DOHH2 (cell line): ENCODE measurements at regions not wholly inside any gene's neighbourhood (a gene's known extent, or its start where the extent isn't known, plus 50 kb on each side); places are given as distances from the start of the nearest gene placed in this dataset.

ENCODE experiments used
- H3F3A ChIP-seq: fragments of 200-600 bp; sonication (generic), shearing (Covaris generic); 2 replicates; pipeline ENCODE4 v1.6.0; 2016; ENCODE audit warnings: antibody characterized with exemption, mild to moderate bottlenecking; ENCODE audit not compliant: control insufficient read depth, insufficient read depth
- H3K27ac ChIP-seq: fragments of 200-600 bp; sonication (generic); 2 replicates; pipeline ENCODE4 v1.5.1; 2014; ENCODE audit warnings: low read depth, mild to moderate bottlenecking, low read length, moderate library complexity
- H3K27me3 ChIP-seq: fragments of 200-600 bp; sonication (generic); 2 replicates; pipeline ENCODE4 v1.6.1; 2014; ENCODE audit warnings: mild to moderate bottlenecking, low read length, mixed read lengths; ENCODE audit not compliant: control insufficient read depth
- H3K36me3 ChIP-seq: fragments of 200-600 bp; sonication (generic); 2 replicates; pipeline ENCODE4 v1.6.1; 2014; ENCODE audit warnings: mild to moderate bottlenecking, low read length, moderate library complexity, mixed read lengths; ENCODE audit not compliant: control insufficient read depth
- H3K4me1 ChIP-seq: fragments of 200-600 bp; sonication (generic); 2 replicates; pipeline ENCODE4 v1.6.1; 2014; ENCODE audit warnings: mild to moderate bottlenecking, low read length, mixed read lengths; ENCODE audit not compliant: control insufficient read depth
- H3K4me2 ChIP-seq: fragments of 200-600 bp; sonication (generic); 2 replicates; pipeline ENCODE4 v1.6.0; 2014; ENCODE audit warnings: mild to moderate bottlenecking, low read length, moderate library complexity
- H3K4me3 ChIP-seq: fragments of 200-600 bp; sonication (generic); 2 replicates; pipeline ENCODE4 v1.5.1; 2014; ENCODE audit warnings: mild to moderate bottlenecking, low read length, mixed read lengths
- H3K79me2 ChIP-seq: fragments of 200-600 bp; sonication (generic); 2 replicates; pipeline ENCODE4 v1.6.1; 2014; ENCODE audit warnings: mild to moderate bottlenecking, low read length, mixed read lengths; ENCODE audit not compliant: control insufficient read depth
- H3K9me2 ChIP-seq: fragments of 200-600 bp; sonication (generic); replicated peaks from 2 replicates; pipeline ENCODE4 v1.6.1; 2014; ENCODE audit warnings: mild to moderate bottlenecking, low read length, mixed read lengths; ENCODE audit not compliant: control insufficient read depth
- H3K9me3 ChIP-seq: fragments of 200-600 bp; sonication (generic); 2 replicates; pipeline ENCODE4 v1.6.1; 2014; ENCODE audit warnings: antibody characterized with exemption, low read length, mixed read lengths; ENCODE audit not compliant: control insufficient read depth, insufficient read depth
- H4K20me1 ChIP-seq: fragments of 200-600 bp; sonication (generic); 2 replicates; pipeline ENCODE4 v1.6.0; 2014; ENCODE audit warnings: low read depth, mild to moderate bottlenecking, antibody characterized with exemption, low read length, moderate library complexity; ENCODE audit not compliant: control insufficient read depth, insufficient read depth
- EZH2phosphoT487 ChIP-seq: fragments of 200-600 bp; sonication (generic); IDR thresholded peaks from 2 replicates; pipeline ENCODE4 v1.6.1; 2017; ENCODE audit warnings: borderline replicate concordance, mild to moderate bottlenecking, antibody characterized with exemption, low read length, moderate library complexity, mixed read lengths
- TF ChIP-seq, protein P1 (sequence below): fragments of 200-600 bp; sonication (generic); IDR thresholded peaks from one replicate; pipeline ENCODE4 v1.5.1; 2014; ENCODE audit warnings: antibody characterized with exemption, mild to moderate bottlenecking, low read depth, low read length; ENCODE audit not compliant: poor library complexity, severe bottlenecking

DNA sequence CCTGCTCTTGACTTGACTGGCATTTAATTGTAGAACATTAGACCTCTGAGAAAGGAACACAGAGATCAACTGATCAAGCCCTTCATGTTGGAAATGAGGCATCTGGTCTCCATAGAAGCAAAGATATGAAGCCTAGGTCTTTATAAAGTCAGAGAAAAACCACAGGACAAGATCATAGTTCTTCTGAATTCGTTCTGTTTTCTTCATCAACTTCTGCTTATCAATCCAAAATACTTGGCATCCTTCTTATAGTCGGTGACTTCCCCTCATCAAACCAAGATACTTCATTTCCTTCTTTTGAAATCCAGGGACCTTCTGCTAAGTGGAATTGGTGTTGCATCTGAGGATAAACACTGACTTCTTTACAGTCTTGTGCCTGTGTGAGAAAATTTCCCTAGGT, 77.1 kb upstream of the PRKCQ start:
- no peaks in the 10 kb centered on the region for H3F3A ChIP-seq
- no peak overlapping the region for H3K4me2 ChIP-seq
- H3K79me2 ChIP-seq = no peaks in the 10 kb centered on the region
- H3K27me3 ChIP-seq = peaks cover 13% of the 10 kb centered on the region
- H3K9me2 ChIP-seq = no peaks in the 10 kb centered on the region
- H3K4me3 ChIP-seq = no peak overlapping the region
- no peaks in the 10 kb centered on the region for H3K9me3 ChIP-seq
- no peaks in the 10 kb centered on the region for H3K4me1 ChIP-seq
- H4K20me1 ChIP-seq = no peaks in the 10 kb centered on the region
- TF ChIP-seq, protein P1, sequence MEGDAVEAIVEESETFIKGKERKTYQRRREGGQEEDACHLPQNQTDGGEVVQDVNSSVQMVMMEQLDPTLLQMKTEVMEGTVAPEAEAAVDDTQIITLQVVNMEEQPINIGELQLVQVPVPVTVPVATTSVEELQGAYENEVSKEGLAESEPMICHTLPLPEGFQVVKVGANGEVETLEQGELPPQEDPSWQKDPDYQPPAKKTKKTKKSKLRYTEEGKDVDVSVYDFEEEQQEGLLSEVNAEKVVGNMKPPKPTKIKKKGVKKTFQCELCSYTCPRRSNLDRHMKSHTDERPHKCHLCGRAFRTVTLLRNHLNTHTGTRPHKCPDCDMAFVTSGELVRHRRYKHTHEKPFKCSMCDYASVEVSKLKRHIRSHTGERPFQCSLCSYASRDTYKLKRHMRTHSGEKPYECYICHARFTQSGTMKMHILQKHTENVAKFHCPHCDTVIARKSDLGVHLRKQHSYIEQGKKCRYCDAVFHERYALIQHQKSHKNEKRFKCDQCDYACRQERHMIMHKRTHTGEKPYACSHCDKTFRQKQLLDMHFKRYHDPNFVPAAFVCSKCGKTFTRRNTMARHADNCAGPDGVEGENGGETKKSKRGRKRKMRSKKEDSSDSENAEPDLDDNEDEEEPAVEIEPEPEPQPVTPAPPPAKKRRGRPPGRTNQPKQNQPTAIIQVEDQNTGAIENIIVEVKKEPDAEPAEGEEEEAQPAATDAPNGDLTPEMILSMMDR = no peak
- no peak for TF ChIP-seq EZH2phosphoT487
- H3K36me3 ChIP-seq = no peaks in the 10 kb centered on the region
- no peak overlapping the region for H3K27ac ChIP-seq

DNA sequence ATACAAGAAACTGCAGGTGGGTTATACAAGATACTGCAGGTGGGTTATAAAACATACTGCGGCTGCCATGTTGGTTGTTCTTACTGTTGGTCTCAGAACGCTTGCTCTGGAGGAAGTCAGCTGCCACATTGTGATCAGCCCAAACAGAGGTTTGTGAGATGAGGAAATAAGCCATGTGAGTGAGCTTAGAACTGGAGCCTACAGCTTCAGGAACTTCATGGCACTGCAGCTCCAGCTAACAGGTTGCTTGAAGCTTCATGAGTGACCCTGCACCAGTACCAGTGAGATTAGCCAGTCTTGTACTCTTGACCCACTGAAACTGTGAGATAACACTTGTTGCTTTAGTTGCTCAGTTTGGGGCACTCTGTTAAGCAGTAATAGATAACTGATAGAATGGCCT, 74.5 kb upstream of the PRKCQ start:
- TF ChIP-seq, protein P1 = no peak
- no peak for TF ChIP-seq EZH2phosphoT487
- Histone ChIP-seq H3K9me2 (no peaks in the 10 kb centered on the region), H3K27me3 (peaks cover 13% of the 10 kb centered on the region), H3K4me1 (no peaks in the 10 kb centered on the region), H3K4me3 (no peak overlapping the region), H3F3A (no peaks in the 10 kb centered on the region), H3K27ac (no peak overlapping the region), H4K20me1 (no peaks in the 10 kb centered on the region), H3K36me3 (no peaks in the 10 kb centered on the region), H3K4me2 (no peak overlapping the region), H3K9me3 (no peaks in the 10 kb centered on the region), H3K79me2 (no peaks in the 10 kb centered on the region)

DNA sequence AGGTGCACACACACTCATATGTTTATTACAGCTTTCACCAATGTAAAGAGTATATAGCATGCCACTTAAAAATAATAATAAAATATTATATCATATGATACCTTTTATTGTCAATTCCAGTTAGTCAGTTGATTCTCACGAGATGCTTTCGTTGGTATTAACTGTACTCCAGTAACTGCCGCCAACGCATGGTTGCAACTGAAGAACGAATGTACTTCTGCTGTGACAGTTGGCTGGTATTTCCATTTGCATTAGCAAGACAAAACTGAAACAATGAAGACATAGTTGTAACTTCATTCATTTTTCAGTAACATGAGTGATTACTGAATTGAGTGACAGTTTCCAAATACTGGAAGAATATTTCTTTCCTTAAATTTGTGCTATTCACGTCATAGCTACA, 70.5 kb upstream of the PRKCQ start:
- TF ChIP-seq, protein P1 = no peak
- TF ChIP-seq EZH2phosphoT487 = no peak
- Histone ChIP-seq H3K36me3 (no peaks in the 10 kb centered on the region), H3K27ac (no peak overlapping the region), H3K4me1 (no peaks in the 10 kb centered on the region), H3K79me2 (no peaks in the 10 kb centered on the region), H3K27me3 (peaks cover 2% of the 10 kb centered on the region; the same call in 1 of the 2 replicates), H3K4me2 (no peak overlapping the region), H3F3A (no peaks in the 10 kb centered on the region), H3K9me3 (no peaks in the 10 kb centered on the region), H3K9me2 (no peaks in the 10 kb centered on the region), H3K4me3 (no peak overlapping the region), H4K20me1 (no peaks in the 10 kb centered on the region)

DNA sequence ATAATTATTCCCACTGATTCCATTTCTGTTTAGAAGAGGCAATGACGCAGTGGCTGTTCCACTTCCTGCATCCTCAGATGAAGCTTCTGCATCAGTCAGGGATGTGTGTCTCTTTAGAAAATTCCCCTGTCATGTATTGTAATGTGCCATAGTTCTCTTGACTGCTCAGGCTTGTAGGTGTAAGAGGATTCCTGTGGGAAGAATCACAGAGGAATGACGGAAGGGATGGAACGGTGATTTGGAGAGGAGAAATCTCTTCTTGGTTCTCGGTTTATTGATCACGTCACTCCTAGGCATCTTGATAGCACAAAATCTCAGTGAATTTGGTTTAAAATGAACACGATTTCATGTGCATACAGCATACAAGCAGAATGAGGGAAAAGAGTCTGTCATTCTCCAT, 69.8 kb upstream of the PRKCQ start:
- Histone ChIP-seq H3K4me1 (no peaks in the 10 kb centered on the region), H3K4me3 (no peak overlapping the region), H3F3A (no peaks in the 10 kb centered on the region), H3K4me2 (no peak overlapping the region), H3K9me2 (no peaks in the 10 kb centered on the region), H3K27ac (no peak overlapping the region), H3K27me3 (0 out of 2 replicates have a peak, but pooled peaks cover 2% of the 10 kb centered on the region), H3K79me2 (no peaks in the 10 kb centered on the region), H3K9me3 (no peaks in the 10 kb centered on the region), H3K36me3 (no peaks in the 10 kb centered on the region), H4K20me1 (no peaks in the 10 kb centered on the region)
- TF ChIP-seq, protein P1 = no peak
- TF ChIP-seq EZH2phosphoT487 = no peak
